ENCODE measurements at regions not wholly inside any gene's neighbourhood (a gene's known extent, or its start where the extent isn't known, plus 50 kb on each side); places are given as distances from the start of the nearest gene placed in this dataset.
A peak's percentile ranks its signal among the peaks of the same experiment; 100 is the strongest.

GRCh38 chrX:40248822-40249221, 151.1 kb upstream of the BCOR start:
- 37% methylated on average over 9 of the region's 9 CpGs for WGBS (ENCODE audit: low lambda C conversion rate)
- H2AFZ ChIP-seq (ENCODE audit: low read depth) = no peak overlapping the region
- H3K4me3 ChIP-seq (ENCODE audit: low read depth in 2 of 2, low read length in 1 of 2) = no peak overlapping the region
- no peaks in the 10 kb centered on the region for H4K20me1 ChIP-seq (ENCODE audit: insufficient read depth)
- no peaks in the 10 kb centered on the region for H3K79me2 ChIP-seq (ENCODE audit: insufficient read depth)
- no peaks in the 10 kb centered on the region for H3K9me3 ChIP-seq
- H3K4me2 ChIP-seq = no peak overlapping the region
- no peaks in the 10 kb centered on the region for H3F3A ChIP-seq (replicated peaks; ENCODE audit: insufficient read depth)
- CTCF ChIA-PET = no interaction called here
- no peak overlapping the region for H3K9ac ChIP-seq
- peak overlapping the region in 1 of 2 experiments; percentile 53; a peak in 1 of 4 replicates for H3K27ac ChIP-seq (ENCODE audit: low read depth in 2 of 2, low read length in 1 of 2)
- POLR2A ChIA-PET = no interaction called here
- H3K27me3 ChIP-seq (ENCODE audit: insufficient read depth) = peaks cover 9% of the 10 kb centered on the region; the same call in 1 of the 2 replicates
- peaks cover 0 to 20% of the 10 kb centered on the region in 2 experiments; a peak in 1 of 4 replicates for H3K4me1 ChIP-seq (ENCODE audit: control insufficient read depth in 1 of 2, insufficient read depth in 2 of 2, low read depth in 1 of 2, low read length in 1 of 2)
- no peaks in the 10 kb centered on the region for H3K36me3 ChIP-seq (replicated peaks in 1 of 2; ENCODE audit: control insufficient read depth in 1 of 2, insufficient read depth in 2 of 2, low read length in 1 of 2)
- no peaks in the 10 kb centered on the region for H3K9me2 ChIP-seq
- no peak for DNase-seq
- TF ChIP-seq TAF1 (IDR thresholded peaks at IDR 0.05; ENCODE audit: borderline replicate concordance, low read depth, low read length) (no peak), TEAD4 (IDR thresholded peaks at IDR 0.05; ENCODE audit: borderline replicate concordance, insufficient read depth) (no peak), GABPA (IDR thresholded peaks at IDR 0.05; ENCODE audit: low read depth) (no peak), RXRA (IDR thresholded peaks at IDR 0.05; ENCODE audit: borderline replicate concordance, low read depth) (no peak), GATA2 (CRISPR knock-in tag; IDR thresholded peaks at IDR 0.05) (no peak), EP300 (IDR thresholded peaks at IDR 0.05; ENCODE audit: borderline replicate concordance in 1 of 2, low read depth in 1 of 2, low read length in 1 of 2) (no peak), JUND (IDR thresholded peaks at IDR 0.05) (no peak), RFX5 (IDR thresholded peaks at IDR 0.05; ENCODE audit: low read length) (no peak)

- Histone ChIP-seq H3K9me3 (no peaks in the 10 kb centered on the region), H3K27me3 (ENCODE audit: insufficient read depth) (peaks cover 9% of the 10 kb centered on the region; the same call in 1 of the 2 replicates), H3K79me2 (ENCODE audit: insufficient read depth) (no peaks in the 10 kb centered on the region), H3K4me3 (ENCODE audit: low read depth in 2 of 2, low read length in 1 of 2) (no peak overlapping the region), H3K9me2 (no peaks in the 10 kb centered on the region), H3K9ac (no peak overlapping the region), H3K27ac (ENCODE audit: low read depth in 2 of 2, low read length in 1 of 2) (peak overlapping the region in 1 of 2 experiments; percentile 53; a peak in 2 of 4 replicates), H3K4me1 (ENCODE audit: control insufficient read depth in 1 of 2, insufficient read depth in 2 of 2, low read depth in 1 of 2, low read length in 1 of 2) (peaks cover 0 to 28% of the 10 kb centered on the region in 2 experiments; a peak in 1 of 4 replicates), H2AFZ (ENCODE audit: low read depth) (no peak overlapping the region), H3K36me3 (replicated peaks in 1 of 2; ENCODE audit: control insufficient read depth in 1 of 2, insufficient read depth in 2 of 2, low read length in 1 of 2) (no peaks in the 10 kb centered on the region), H4K20me1 (ENCODE audit: insufficient read depth) (no peaks in the 10 kb centered on the region), H3K4me2 (no peak overlapping the region), H3F3A (replicated peaks; ENCODE audit: insufficient read depth) (no peaks in the 10 kb centered on the region)
- ChIA-PET POLR2A (no interaction called here), CTCF (no interaction called here)
- no peak for DNase-seq
- TF ChIP-seq RFX5 (IDR thresholded peaks at IDR 0.05; ENCODE audit: low read length) (no peak), POLR2AphosphoS5 (IDR thresholded peaks at IDR 0.05; ENCODE audit: low read depth, low read length) (no peak), REST (IDR thresholded peaks at IDR 0.05; ENCODE audit: low read depth, low read length) (no peak), GATA2 (CRISPR knock-in tag; IDR thresholded peaks at IDR 0.05) (no peak)
- TF ChIP-seq, protein P1, sequence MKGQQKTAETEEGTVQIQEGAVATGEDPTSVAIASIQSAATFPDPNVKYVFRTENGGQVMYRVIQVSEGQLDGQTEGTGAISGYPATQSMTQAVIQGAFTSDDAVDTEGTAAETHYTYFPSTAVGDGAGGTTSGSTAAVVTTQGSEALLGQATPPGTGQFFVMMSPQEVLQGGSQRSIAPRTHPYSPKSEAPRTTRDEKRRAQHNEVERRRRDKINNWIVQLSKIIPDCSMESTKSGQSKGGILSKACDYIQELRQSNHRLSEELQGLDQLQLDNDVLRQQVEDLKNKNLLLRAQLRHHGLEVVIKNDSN (IDR thresholded peaks at IDR 0.05; ENCODE audit: borderline replicate concordance, low read depth) = no peak
- WGBS (ENCODE audit: low lambda C conversion rate) = 41% methylated on average over 13 of the region's 13 CpGs
Measured at GRCh38 chrX:40247848-40248622, 150.3 kb upstream of the BCOR start.

All from SK-N-SH (cell line).